HepG2 (cell line): ENCODE measurements at regions not wholly inside any gene's neighbourhood (a gene's known extent, or its start where the extent isn't known, plus 50 kb on each side); places are given as distances from the start of the nearest gene placed in this dataset.

Experiments used
- ATAC-seq: fragments of 200-7000 bp; cut with Tn5 transposase; 3 replicates; pipeline ENCODE4 v1.9.1; 2020; ENCODE audit warnings: mild to moderate bottlenecking, moderate library complexity
- BruUV-seq: library from RNA; stranded (reverse); fragments of 400-500 nt; replicated peaks from 2 replicates; lab custom pipeline; 2021; lab: Mats Ljungman, UMichigan
- CTCF ChIA-PET: fragments of 300-600 bp; formaldehyde crosslinking; extraction: SDS; loops from one replicate; lab custom pipeline; 2021; ENCODE audit warnings: low total read pairs, inconsistent platforms, low intra/inter-chr PET ratio; lab: Yijun Ruan, JAX
- POLR2A ChIA-PET: fragments of 350-600 bp; sonication (Branson Sonifier 250); formaldehyde crosslinking; loops from one replicate; lab custom pipeline; 2020; ENCODE audit warnings: antibody characterized with exemption, inconsistent platforms; lab: Yijun Ruan, JAX
- DNase-seq: peaks from one replicate; pipeline ENCODE4 v3.0.0-alpha.2; 2015; ENCODE audit warnings: low spot score
- FAIRE-seq: peaks from 3 replicates; lab custom pipeline; 2011; peaks lifted over from hg19 to GRCh38; lab: Jason Lieb, UNC
- H2AFZ ChIP-seq: one replicate; pipeline ENCODE4 v1.6.1; 2011; ENCODE audit warnings: low read length, inconsistent platforms
- H3K27ac ChIP-seq: fragments of 300-600 bp; 3 replicates; pipeline ENCODE4 v1.8.0; 2011; ENCODE audit warnings: mixed run types, mild to moderate bottlenecking, mixed read lengths, low read length, inconsistent platforms; ENCODE audit not compliant: insufficient read depth; ENCODE audit errors: extremely low read length
- H3K27me3 ChIP-seq, 2 experiments: fragments of 200-600 bp in 1 of 2; 2 replicates in 1 of 2; 3 replicates in 1 of 2; pipeline versions ENCODE4 v1.6.0 to v1.8.0; 2011; ENCODE audit warnings: low read length in 2 of 2, mild to moderate bottlenecking in 2 of 2, moderate library complexity in 2 of 2, inconsistent platforms in 1 of 2; ENCODE audit not compliant: insufficient read depth in 2 of 2, control insufficient read depth in 1 of 2
- H3K36me3 ChIP-seq, 2 experiments: fragments of 200-600 bp in 1 of 2; replicated peaks in 1 of 2; 2 replicates in 1 of 2; 3 replicates in 1 of 2; pipeline versions ENCODE4 v1.5.1 to v1.8.0; 2011; ENCODE audit warnings: low read length in 2 of 2, inconsistent platforms in 1 of 2; ENCODE audit not compliant: insufficient read depth in 2 of 2, control insufficient read depth in 1 of 2
- H3K4me1 ChIP-seq: 2 replicates; pipeline ENCODE4 v1.5.1; 2012; ENCODE audit warnings: low read length, inconsistent platforms; ENCODE audit not compliant: insufficient read depth
- H3K4me2 ChIP-seq: 2 replicates; pipeline ENCODE4 v1.6.0; 2011; ENCODE audit warnings: low read depth, low read length, inconsistent platforms
- H3K4me3 ChIP-seq, 3 experiments: fragments of 200-600 bp in 1 of 3; sonication (generic), shearing (Covaris generic) in 1 of 3; replicated peaks in 1 of 3; 2 replicates each; pipeline ENCODE4 v1.5.1; 2011 to 2016; ENCODE audit warnings: low read length in 3 of 3, inconsistent platforms in 2 of 3, low read depth in 2 of 3, mild to moderate bottlenecking in 2 of 3, control low read depth in 1 of 3, mixed read lengths in 1 of 3; ENCODE audit not compliant: insufficient read depth in 1 of 3
- H3K79me2 ChIP-seq: one replicate; pipeline ENCODE4 v1.6.1; 2011; ENCODE audit warnings: low read length, inconsistent platforms; ENCODE audit not compliant: insufficient read depth
- H3K9ac ChIP-seq: 2 replicates; pipeline ENCODE4 v1.6.0; 2011; ENCODE audit warnings: mild to moderate bottlenecking, low read depth, low read length, inconsistent platforms; ENCODE audit not compliant: insufficient read depth
- H3K9me3 ChIP-seq: 2 replicates; pipeline ENCODE4 v1.5.1; 2012; ENCODE audit warnings: mild to moderate bottlenecking, low read length
- H4K20me1 ChIP-seq: 2 replicates; pipeline ENCODE4 v1.6.0; 2011; ENCODE audit warnings: inconsistent platforms, mild to moderate bottlenecking, low read length, moderate library complexity; ENCODE audit not compliant: insufficient read depth
- BHLHE40 ChIP-seq: IDR thresholded peaks from 2 replicates; pipeline ENCODE4 v1.6.1; 2011; ENCODE audit warnings: low read length, improper control_type of control experiment
- CREB1 ChIP-seq, 2 experiments: fragments of 450-650 bp in 1 of 2; IDR thresholded peaks; 2 replicates each; pipeline ENCODE4 v1.6.1; 2016 to 2017; ENCODE audit warnings: control low read depth in 1 of 2, mild to moderate bottlenecking in 1 of 2, missing compliant biosample characterization in 1 of 2, missing genetic modification characterization in 1 of 2
- DBP ChIP-seq: sonication (generic); formaldehyde crosslinking; IDR thresholded peaks from 2 replicates; pipeline ENCODE4 v1.4.0; 2020; ENCODE audit warnings: missing genetic modification reagents; ENCODE audit errors: not compliant biosample characterization
- FOXC1 ChIP-seq: sonication (generic); formaldehyde crosslinking; IDR thresholded peaks from 2 replicates; pipeline ENCODE4 v1.8.0; 2022; ENCODE audit warnings: mild to moderate bottlenecking, missing genetic modification reagents, borderline replicate concordance
- HES4 ChIP-seq: sonication (generic); formaldehyde crosslinking; IDR thresholded peaks from 2 replicates; pipeline ENCODE4 v1.9.0; 2021; ENCODE audit warnings: mild to moderate bottlenecking, missing genetic modification reagents, borderline replicate concordance
- NFE2L2 ChIP-seq: fragments of 150-350 bp; IDR thresholded peaks from 2 replicates; pipeline ENCODE4 v1.6.1; 2014; ENCODE audit warnings: low read length
- PCBP1 ChIP-seq: fragments of 200-400 bp; formaldehyde crosslinking; IDR thresholded peaks from 2 replicates; pipeline ENCODE4 v1.6.1; 2017; ENCODE audit warnings: mild to moderate bottlenecking, low read depth, low read length, borderline replicate concordance
- REPIN1 ChIP-seq: sonication (generic); formaldehyde crosslinking; IDR thresholded peaks from 2 replicates; pipeline ENCODE4 v1.8.0; 2022; ENCODE audit warnings: missing genetic modification reagents, low read depth, mild to moderate bottlenecking, borderline replicate concordance
- SMYD3 ChIP-seq: sonication (generic); formaldehyde crosslinking; IDR thresholded peaks from 2 replicates; pipeline ENCODE4 v1.8.1; 2023; ENCODE audit warnings: mild to moderate bottlenecking, missing genetic modification reagents
- ZMYM2 ChIP-seq: sonication (generic); formaldehyde crosslinking; IDR thresholded peaks from 2 replicates; pipeline ENCODE4 v1.8.0; 2022; ENCODE audit warnings: mild to moderate bottlenecking, missing genetic modification reagents
- ZNF790 ChIP-seq: sonication (generic); formaldehyde crosslinking; IDR thresholded peaks from 2 replicates; pipeline ENCODE4 v1.8.0; 2022; ENCODE audit warnings: missing genetic modification reagents, mild to moderate bottlenecking, borderline replicate concordance
- WGBS: methylation state at CpG from one replicate; pipeline ENCODE4 v1.1.6; 2017; ENCODE audit warnings: low lambda C conversion rate; 5-methylcytosine and 5-hydroxymethylcytosine counted together
- in situ Hi-C: cut with HindIII; loops from 2 replicates; pipeline ENCODE4 v1.10.0; 2017; ENCODE audit warnings: low pct_unique_long_range_greater_than_20kb; ENCODE audit not compliant: extremely low pct_ligation_motif_present
- intact Hi-C: fragments of 100-400 bp; cut with micrococcal nuclease; formaldehyde crosslinking; loops from one replicate; pipeline ENCODE4 v1.10.0; 2022; ENCODE audit not compliant: unreplicated experiment

- TF ChIP-seq ZMYM2 (no peak), CREB1 (IDR thresholded peaks at IDR 0.05) (peak; percentile 69), CREB1 (CRISPR knock-in tag; IDR thresholded peaks at IDR 0.05) (no peak)
- 60% methylated on average over 11 of the region's 11 CpGs for WGBS
- Histone ChIP-seq H3K4me2 (no peak overlapping the region), H4K20me1 (no peaks in the 10 kb centered on the region), H3K27ac (no peak overlapping the region), H2AFZ (no peak overlapping the region), H3K4me3 (no peak overlapping the region), H3K9ac (no peak overlapping the region), H3K36me3 (no peaks in the 10 kb centered on the region), H3K79me2 (no peaks in the 10 kb centered on the region), H3K4me1 (peaks cover 27% of the 10 kb centered on the region), H3K9me3 (no peaks in the 10 kb centered on the region), H3K27me3 (0 out of 5 replicates have a peak, but pooled peaks cover 0 to 3% of the 10 kb centered on the region in 2 experiments)
- intact Hi-C loops = loop anchor here (10.0 kb wide), 1 partner anchor 269 kb away; no protein-coding TSS in a partner anchor
- ChIA-PET POLR2A (no interaction called here), CTCF (no interaction called here)
- ATAC-seq (no peak), FAIRE-seq (no peak), DNase-seq (no peak)
- in situ Hi-C loops = no loop called here
- no TSS peak for BruUV-seq
Measured at GRCh38 chr16:86854058-86854621, 275.8 kb downstream of the FOXL1 start.

GRCh38 chr16:86854626-86855294, 276.4 kb downstream of the FOXL1 start:
- 0 out of 5 replicates have a peak, but pooled peaks cover 0 to 3% of the 10 kb centered on the region in 2 experiments for H3K27me3 ChIP-seq
- H3K79me2 ChIP-seq = no peaks in the 10 kb centered on the region
- FAIRE-seq (no peak), ATAC-seq (no peak), DNase-seq (no peak)
- H4K20me1 ChIP-seq = no peaks in the 10 kb centered on the region
- H3K36me3 ChIP-seq = no peaks in the 10 kb centered on the region
- H3K4me2 ChIP-seq = no peak overlapping the region
- no peak overlapping the region for H3K9ac ChIP-seq
- H3K9me3 ChIP-seq = no peaks in the 10 kb centered on the region
- BruUV-seq = no TSS peak
- TF ChIP-seq DBP (no peak), BHLHE40 (peak; percentile 83), PCBP1 (no peak), SMYD3 (CRISPR knock-in tag) (no peak), FOXC1 (CRISPR knock-in tag) (no peak), ZNF790 (CRISPR knock-in tag) (no peak), NFE2L2 (0 out of 2 replicates have a peak, but pooled peaks have one; percentile 47), REPIN1 (CRISPR knock-in tag) (no peak), HES4 (CRISPR knock-in tag) (no peak)
- intact Hi-C loops (loop anchor here (10.0 kb wide), 1 partner anchor 270 kb away; no protein-coding TSS in a partner anchor), in situ Hi-C loops (no loop called here)
- H2AFZ ChIP-seq = no peak overlapping the region
- CTCF ChIA-PET = no interaction called here
- no peak overlapping the region for H3K4me3 ChIP-seq
- H3K4me1 ChIP-seq = peaks cover 31% of the 10 kb centered on the region
- 38% methylated on average over 7 of the region's 7 CpGs for WGBS
- no peak overlapping the region for H3K27ac ChIP-seq
- POLR2A ChIA-PET = no interaction called here
